ENCODE measurements at regions not wholly inside any gene's neighbourhood (a gene's known extent, or its start where the extent isn't known, plus 50 kb on each side); places are given as distances from the start of the nearest gene placed in this dataset.

- TF ChIP-seq EP300 (IDR thresholded peaks at IDR 0.05), result no peak
- no peak for TF ChIP-seq CTCF (IDR thresholded peaks at IDR 0.05)
- no peak for TF ChIP-seq POLR2AphosphoS5 (IDR thresholded peaks at IDR 0.05)
Observed at GRCh38 chr13:56893843-56894242, 246.9 kb upstream of the PRR20A start.

Measured in esophagus muscularis mucosa (tissue), 4 donors.